NT2/D1 (cell line): ENCODE measurements at regions not wholly inside any gene's neighbourhood (a gene's known extent, or its start where the extent isn't known, plus 50 kb on each side); places are given as distances from the start of the nearest gene placed in this dataset.
"Not testable (repeated sequence)": the region's sequence is repeated elsewhere in the genome, so short reads cannot be mapped to it uniquely, and the experiment has no call there.

Experiments
- DNase-seq: peaks from one replicate; pipeline ENCODE4 v3.0.0-alpha.2; 2011; ENCODE audit warnings: low read depth, low spot score
- H3K27me3 ChIP-seq: 2 replicates; pipeline ENCODE4 v1.6.0; 2011; ENCODE audit warnings: mild to moderate bottlenecking; ENCODE audit not compliant: insufficient read length, insufficient read depth
- H3K36me3 ChIP-seq: 2 replicates; pipeline ENCODE4 v1.6.1; 2011; ENCODE audit warnings: mild to moderate bottlenecking, low read length, mixed read lengths; ENCODE audit not compliant: insufficient read depth, insufficient read length
- H3K4me1 ChIP-seq: 2 replicates; pipeline ENCODE4 v1.5.1; 2011; ENCODE audit not compliant: insufficient read depth, insufficient read length
- H3K4me3 ChIP-seq: 2 replicates; pipeline ENCODE4 v1.5.1; 2011; ENCODE audit warnings: low read depth; ENCODE audit not compliant: insufficient read length
- H3K9ac ChIP-seq: 2 replicates; pipeline ENCODE4 v1.6.0; 2011; ENCODE audit warnings: low read depth; ENCODE audit not compliant: insufficient read length
- H3K9me3 ChIP-seq: 2 replicates; pipeline ENCODE4 v1.5.1; 2011; ENCODE audit warnings: mild to moderate bottlenecking, low read length; ENCODE audit not compliant: insufficient read depth
- SUZ12 ChIP-seq: IDR thresholded peaks from 2 replicates; pipeline ENCODE4 v1.6.1; 2011; ENCODE audit not compliant: insufficient read length, insufficient read depth; ENCODE audit errors: extremely low read depth
- YY1 ChIP-seq: IDR thresholded peaks from 2 replicates; pipeline ENCODE4 v1.6.1; 2011; ENCODE audit not compliant: insufficient read length, insufficient read depth
- ZNF274 ChIP-seq: IDR thresholded peaks from 2 replicates; pipeline ENCODE4 v1.6.1; 2011; ENCODE audit warnings: mild to moderate bottlenecking, low read depth, low read length

DNA sequence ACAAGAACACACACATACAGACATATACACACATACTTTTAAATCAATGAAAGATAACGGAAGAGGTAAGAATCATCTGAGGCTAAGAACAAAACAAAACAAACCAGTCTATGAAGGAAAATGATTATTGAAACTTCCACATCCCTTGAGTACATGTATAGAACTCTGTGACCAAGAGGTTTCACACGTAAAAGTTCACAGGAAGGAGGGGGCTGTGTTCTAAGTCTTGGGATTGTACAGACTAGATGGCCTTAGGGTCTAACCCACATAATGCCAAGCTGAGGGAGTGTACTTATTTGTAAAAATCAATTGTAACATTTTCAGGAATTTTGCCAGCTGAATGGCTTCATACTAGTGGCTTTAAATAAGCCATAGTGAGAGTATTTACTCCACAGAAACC, 144.4 kb upstream of the IFNE start:
- no peak for TF ChIP-seq ZNF274
- no peak for TF ChIP-seq YY1
- no peak for TF ChIP-seq SUZ12
- no peak for DNase-seq
- H3K27me3 ChIP-seq, result no peaks in the 10 kb centered on the region

DNA sequence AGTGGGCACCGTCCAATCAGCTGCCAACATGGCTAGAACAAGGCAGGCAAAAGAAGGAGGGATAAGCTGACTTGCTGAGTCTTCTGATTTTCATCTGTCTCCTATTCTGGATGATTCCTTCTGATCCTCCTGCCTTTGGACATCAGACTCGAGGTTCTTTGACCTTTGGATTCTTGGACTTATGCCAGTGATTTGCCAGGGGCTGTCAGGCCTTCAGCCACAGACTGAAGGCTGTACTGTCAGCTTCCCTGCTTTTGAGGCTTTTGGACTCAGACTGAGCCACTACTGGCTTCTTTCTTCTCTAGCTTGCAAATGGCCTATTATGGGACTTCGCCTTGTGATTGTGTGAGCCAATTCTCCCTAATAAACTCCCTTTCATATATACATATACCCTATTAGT, 146.8 kb upstream of the IFNE start:
- not testable (repeated sequence) for H3K9me3 ChIP-seq, H3K36me3 ChIP-seq, DNase-seq, H3K4me1 ChIP-seq, H3K27me3 ChIP-seq, H3K9ac ChIP-seq, H3K4me3 ChIP-seq

More for the DNA sequence above, 144.4 kb upstream of the IFNE start:
- Histone ChIP-seq H3K4me3 (no peak overlapping the region), H3K4me1 (no peaks in the 10 kb centered on the region), H3K9me3 (no peaks in the 10 kb centered on the region; the same call in 1 of the 2 replicates), H3K36me3 (no peaks in the 10 kb centered on the region), H3K9ac (no peak overlapping the region)

DNA sequence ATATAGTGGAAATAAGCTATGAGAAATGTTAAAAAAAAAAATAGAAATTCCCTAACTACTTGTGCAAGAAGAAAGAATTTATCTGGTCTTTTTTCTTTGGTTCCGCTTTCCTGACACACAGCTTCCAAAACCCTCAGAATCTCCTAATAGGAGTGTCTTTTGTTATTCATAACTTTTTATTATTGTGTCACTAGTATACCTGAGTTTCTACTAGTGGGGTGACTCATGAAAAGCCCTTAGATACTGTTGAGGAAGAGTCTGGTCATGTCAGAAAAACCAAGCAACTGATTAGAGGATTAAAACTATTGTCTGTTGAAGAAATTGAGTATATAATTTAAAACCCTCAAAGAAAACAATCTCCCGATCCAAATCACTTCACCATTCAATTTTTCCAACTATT, 152.8 kb upstream of the IFNE start:
- no peaks in the 10 kb centered on the region for H3K36me3 ChIP-seq
- H3K4me3 ChIP-seq, result no peak overlapping the region
- no peak for DNase-seq
- H3K4me1 ChIP-seq, result no peaks in the 10 kb centered on the region
- H3K9ac ChIP-seq, result no peak overlapping the region
- H3K9me3 ChIP-seq, result no peaks in the 10 kb centered on the region
- no peaks in the 10 kb centered on the region for H3K27me3 ChIP-seq
- TF ChIP-seq YY1 (no peak), ZNF274 (no peak), SUZ12 (no peak)

DNA sequence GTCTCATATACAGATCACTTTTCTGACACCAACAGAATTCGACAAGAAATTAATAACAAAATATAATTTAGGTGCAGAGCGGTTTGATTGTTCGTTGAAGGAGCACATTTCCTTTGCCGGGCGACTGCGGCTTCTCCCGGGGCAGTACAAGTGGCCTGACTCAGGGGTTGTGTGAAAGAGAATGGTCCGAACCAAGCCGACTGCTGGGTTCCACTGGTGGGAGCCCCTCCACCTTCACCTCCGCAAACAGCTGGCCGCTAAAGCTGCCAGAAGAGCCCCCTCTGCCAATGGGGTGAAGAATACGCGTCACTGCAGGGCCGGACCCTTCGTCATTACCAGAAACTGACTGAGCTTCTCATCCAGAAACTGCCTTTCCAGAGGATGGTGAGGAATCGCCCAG, 156.0 kb upstream of the IFNE start:
- Histone ChIP-seq H3K27me3 (no peaks in the 10 kb centered on the region), H3K9ac (no peak overlapping the region), H3K4me3 (no peak overlapping the region), H3K4me1 (no peaks in the 10 kb centered on the region), H3K36me3 (no peaks in the 10 kb centered on the region), H3K9me3 (no peaks in the 10 kb centered on the region)
- TF ChIP-seq YY1, result no peak
- TF ChIP-seq SUZ12, result no peak
- TF ChIP-seq ZNF274, result no peak
- DNase-seq, result no peak

DNA sequence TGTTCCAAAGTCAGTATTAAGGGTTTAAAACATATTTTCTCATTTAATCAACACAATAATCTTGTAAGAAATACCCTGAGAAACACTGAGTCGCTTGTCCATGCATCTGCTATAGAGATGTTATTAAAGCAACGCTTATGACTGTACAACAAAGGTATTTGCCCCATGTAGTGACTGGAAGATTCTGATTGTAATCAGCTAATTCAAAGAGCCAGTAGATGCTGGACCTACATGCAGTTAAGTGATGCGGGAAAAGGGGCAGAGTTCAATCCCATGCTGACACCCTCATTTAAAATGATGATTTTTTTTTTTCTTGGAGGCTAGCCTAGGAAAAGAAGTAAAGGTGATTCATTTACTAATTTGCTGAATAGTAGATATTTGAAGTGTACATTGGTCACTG, 149.3 kb upstream of the MTAP start:
- H3K9me3 ChIP-seq, result no peaks in the 10 kb centered on the region
- no peaks in the 10 kb centered on the region for H3K36me3 ChIP-seq
- H3K9ac ChIP-seq, result no peak overlapping the region
- DNase-seq, result no peak
- H3K4me3 ChIP-seq, result no peak overlapping the region
- no peak for TF ChIP-seq SUZ12
- no peak for TF ChIP-seq ZNF274
- no peak for TF ChIP-seq YY1
- H3K4me1 ChIP-seq, result no peaks in the 10 kb centered on the region
- H3K27me3 ChIP-seq, result no peaks in the 10 kb centered on the region

DNA sequence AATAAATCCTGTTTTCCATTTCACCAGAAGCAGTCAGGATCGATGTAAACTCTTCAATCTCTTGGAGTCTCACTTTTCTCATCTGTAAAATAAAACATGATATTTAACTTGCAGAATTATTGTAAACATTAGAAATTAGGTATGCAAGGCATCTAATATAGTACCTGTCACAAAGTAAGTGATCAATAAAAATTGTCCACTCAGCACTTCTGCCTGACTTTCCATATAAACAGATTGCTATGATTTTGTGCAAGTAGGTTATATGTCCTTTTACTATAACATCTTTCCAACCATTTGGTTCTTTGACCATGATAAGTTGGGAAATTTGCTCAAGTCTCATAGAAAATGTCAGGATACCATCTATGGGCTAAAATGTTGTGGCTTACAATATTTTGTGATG, 148.8 kb upstream of the MTAP start:
- H3K27me3 ChIP-seq, result no peaks in the 10 kb centered on the region
- H3K4me1 ChIP-seq, result no peaks in the 10 kb centered on the region
- no peak overlapping the region for H3K4me3 ChIP-seq
- no peaks in the 10 kb centered on the region for H3K36me3 ChIP-seq
- TF ChIP-seq ZNF274, result no peak
- TF ChIP-seq SUZ12, result no peak
- no peak for TF ChIP-seq YY1
- no peak for DNase-seq
- H3K9me3 ChIP-seq, result no peaks in the 10 kb centered on the region
- H3K9ac ChIP-seq, result no peak overlapping the region

DNA sequence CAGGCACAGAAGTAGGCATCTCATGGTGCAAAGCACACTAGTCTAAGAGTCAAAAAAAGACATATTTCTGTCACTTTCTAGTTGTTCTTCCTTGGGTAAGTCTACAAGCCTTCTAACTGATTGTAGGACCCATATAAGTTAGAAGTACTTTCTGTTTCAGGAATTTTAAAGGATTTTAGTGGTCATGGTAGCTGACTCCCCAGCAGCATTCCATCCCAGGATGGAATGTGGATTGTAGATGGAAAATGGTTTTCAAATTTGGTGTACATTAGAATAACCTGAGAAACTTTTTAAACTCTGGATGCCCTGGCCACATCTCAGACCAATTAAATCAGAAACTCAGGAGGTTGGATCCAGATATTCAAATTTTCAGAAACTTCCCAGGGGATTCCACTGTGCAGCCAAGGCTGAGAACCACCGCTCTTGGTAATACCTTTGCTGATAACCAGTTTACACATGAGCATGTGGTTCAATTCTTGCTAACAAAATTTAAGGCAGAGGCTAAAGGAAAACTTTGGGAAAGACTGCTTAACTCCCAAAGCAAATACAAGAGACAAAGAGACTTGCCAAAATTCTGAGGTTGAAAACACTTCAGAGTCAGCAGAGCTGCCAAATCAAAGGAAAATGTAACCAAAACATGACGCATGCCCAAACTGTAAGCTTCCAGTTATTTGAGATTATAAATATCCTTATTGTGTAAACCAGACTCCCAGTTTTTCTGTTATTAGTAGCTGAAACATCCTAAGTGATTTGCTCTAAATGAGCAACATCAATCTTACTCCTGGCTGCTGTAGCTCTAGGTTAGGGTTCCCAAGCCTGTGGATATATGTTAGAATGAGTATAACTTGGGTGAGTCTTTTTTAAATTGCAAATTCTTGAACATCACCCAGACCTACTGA, 145.4 kb upstream of the MTAP start:
- Histone ChIP-seq H3K36me3 (no peaks in the 10 kb centered on the region), H3K9me3 (no peaks in the 10 kb centered on the region), H3K4me1 (no peaks in the 10 kb centered on the region), H3K27me3 (no peaks in the 10 kb centered on the region), H3K4me3 (no peak overlapping the region), H3K9ac (no peak overlapping the region)
- no peak for DNase-seq
- TF ChIP-seq SUZ12 (no peak), ZNF274 (no peak), YY1 (no peak)
